Mesendoderm (in vitro differentiated cells): ENCODE measurements at regions not wholly inside any gene's neighbourhood (a gene's known extent, or its start where the extent isn't known, plus 50 kb on each side); places are given as distances from the start of the nearest gene placed in this dataset.

Experiments
- DNase-seq: peaks from one replicate; pipeline ENCODE4 v3.0.0; 2013
- H2AK5ac ChIP-seq: 2 replicates; pipeline ENCODE4 v1.6.1; 2013; ENCODE audit warnings: low read length, inconsistent platforms
- H2BK120ac ChIP-seq: 2 replicates; pipeline ENCODE4 v1.6.1; 2013; ENCODE audit warnings: low read depth, mild to moderate bottlenecking, low read length, moderate library complexity, mixed read lengths
- H2BK15ac ChIP-seq: replicated peaks from 2 replicates; pipeline ENCODE4 v1.6.1; 2013; ENCODE audit warnings: low read depth, mild to moderate bottlenecking, moderate library complexity
- H2BK5ac ChIP-seq: 2 replicates; pipeline ENCODE4 v1.6.1; 2013; ENCODE audit warnings: low read length, inconsistent platforms
- H3K18ac ChIP-seq: 2 replicates; pipeline ENCODE4 v1.6.1; 2013; ENCODE audit warnings: mild to moderate bottlenecking, low read length, mixed read lengths
- H3K23ac ChIP-seq: one replicate; pipeline ENCODE4 v1.6.1; 2013; ENCODE audit warnings: low read length
- H3K27ac ChIP-seq: 2 replicates; pipeline ENCODE4 v1.5.1; 2013; ENCODE audit warnings: low read depth, mild to moderate bottlenecking, inconsistent platforms, low read length, moderate library complexity
- H3K27me3 ChIP-seq: 2 replicates; pipeline ENCODE4 v1.6.1; 2013; ENCODE audit warnings: low read length, control low read depth, mild to moderate bottlenecking, inconsistent platforms; ENCODE audit not compliant: insufficient read depth, poor library complexity
- H3K36me3 ChIP-seq: 2 replicates; pipeline ENCODE4 v1.6.1; 2013; ENCODE audit warnings: low read length, inconsistent platforms; ENCODE audit not compliant: control insufficient read depth, insufficient read depth
- H3K4ac ChIP-seq: one replicate; pipeline ENCODE4 v1.6.1; 2013; ENCODE audit warnings: low read depth, mild to moderate bottlenecking, low read length, moderate library complexity
- H3K4me1 ChIP-seq: 2 replicates; pipeline ENCODE4 v1.6.1; 2013; ENCODE audit warnings: low read depth, low read length, inconsistent platforms; ENCODE audit not compliant: control insufficient read depth
- H3K4me2 ChIP-seq: 2 replicates; pipeline ENCODE4 v1.6.1; 2013; ENCODE audit warnings: low read length
- H3K4me3 ChIP-seq: 2 replicates; pipeline ENCODE4 v1.5.1; 2013; ENCODE audit warnings: mild to moderate bottlenecking, low read length
- H3K56ac ChIP-seq: one replicate; pipeline ENCODE4 v1.6.1; 2013; ENCODE audit warnings: low read length
- H3K79me1 ChIP-seq: 2 replicates; pipeline ENCODE4 v1.6.1; 2013; ENCODE audit warnings: low read length, inconsistent platforms
- H3K79me2 ChIP-seq: 2 replicates; pipeline ENCODE4 v1.6.1; 2013; ENCODE audit warnings: mild to moderate bottlenecking, low read length; ENCODE audit not compliant: control insufficient read depth, insufficient read depth
- H3K9ac ChIP-seq: 2 replicates; pipeline ENCODE4 v1.6.1; 2013; ENCODE audit warnings: low read length, inconsistent platforms
- H4K5ac ChIP-seq: one replicate; pipeline ENCODE4 v1.6.1; 2013; ENCODE audit warnings: low read length
- H4K8ac ChIP-seq: one replicate; pipeline ENCODE4 v1.6.1; 2013; ENCODE audit warnings: low read depth, mild to moderate bottlenecking, control low read depth, low read length, moderate library complexity
- WGBS: extraction: QIAGEN DNeasy Blood & Tissue Kit; methylation state at CpG from one replicate; pipeline ENCODE4 v1.1.7; 2013; ENCODE audit warnings: low lambda C conversion rate, missing lambda C conversion rate; ENCODE audit not compliant: insufficient coverage; ENCODE audit errors: extremely low coverage; 5-methylcytosine and 5-hydroxymethylcytosine counted together

GRCh38 chr3:182006431-182006830, 294.7 kb downstream of the SOX2 start:
- no peaks in the 10 kb centered on the region for H3K79me1 ChIP-seq
- no peak overlapping the region for H2BK5ac ChIP-seq
- peaks cover 3% of the 10 kb centered on the region for H3K4me1 ChIP-seq
- H3K23ac ChIP-seq, result no peak overlapping the region
- H4K5ac ChIP-seq, result no peak overlapping the region
- WGBS, result no CpG with 5 or more reads among the region's 4 CpGs
- no peak overlapping the region for H3K56ac ChIP-seq
- no peak overlapping the region for H3K18ac ChIP-seq
- H3K27ac ChIP-seq, result no peak overlapping the region
- no peak overlapping the region for H4K8ac ChIP-seq
- no peak overlapping the region for H2BK15ac ChIP-seq
- H3K36me3 ChIP-seq, result no peaks in the 10 kb centered on the region
- no peak overlapping the region for H2BK120ac ChIP-seq
- no peak overlapping the region for H2AK5ac ChIP-seq
- H3K4me3 ChIP-seq, result no peak overlapping the region
- H3K9ac ChIP-seq, result no peak overlapping the region
- no peak for DNase-seq
- H3K4me2 ChIP-seq, result no peak overlapping the region
- no peak overlapping the region for H3K4ac ChIP-seq
- H3K27me3 ChIP-seq, result no peaks in the 10 kb centered on the region
- H3K79me2 ChIP-seq, result no peaks in the 10 kb centered on the region

GRCh38 chr3:182007441-182007840, 295.7 kb downstream of the SOX2 start:
- no peaks in the 10 kb centered on the region for H3K4me1 ChIP-seq
- no peak overlapping the region for H3K4ac ChIP-seq
- no peaks in the 10 kb centered on the region for H3K27me3 ChIP-seq
- no peaks in the 10 kb centered on the region for H3K79me2 ChIP-seq
- no peak overlapping the region for H2BK120ac ChIP-seq
- H2BK5ac ChIP-seq, result no peak overlapping the region
- H3K4me3 ChIP-seq, result no peak overlapping the region
- no peak overlapping the region for H3K56ac ChIP-seq
- H2BK15ac ChIP-seq, result no peak overlapping the region
- no peak overlapping the region for H3K27ac ChIP-seq
- no peak overlapping the region for H3K4me2 ChIP-seq
- no peaks in the 10 kb centered on the region for H3K36me3 ChIP-seq
- H3K79me1 ChIP-seq, result no peaks in the 10 kb centered on the region
- H3K18ac ChIP-seq, result no peak overlapping the region
- H3K23ac ChIP-seq, result no peak overlapping the region
- H4K5ac ChIP-seq, result no peak overlapping the region
- H3K9ac ChIP-seq, result no peak overlapping the region
- no CpG with 5 or more reads among the region's 5 CpGs for WGBS
- H4K8ac ChIP-seq, result no peak overlapping the region
- DNase-seq, result no peak
- H2AK5ac ChIP-seq, result no peak overlapping the region

- Histone ChIP-seq H3K4me3 (no peak overlapping the region), H2AK5ac (no peak overlapping the region), H3K27me3 (no peaks in the 10 kb centered on the region), H2BK5ac (no peak overlapping the region), H3K79me2 (no peaks in the 10 kb centered on the region), H3K36me3 (no peaks in the 10 kb centered on the region), H3K4me2 (no peak overlapping the region), H2BK15ac (no peak overlapping the region), H3K18ac (no peak overlapping the region), H3K4me1 (no peaks in the 10 kb centered on the region), H3K23ac (no peak overlapping the region), H4K8ac (no peak overlapping the region), H3K9ac (no peak overlapping the region), H3K27ac (no peak overlapping the region), H2BK120ac (no peak overlapping the region), H3K79me1 (no peaks in the 10 kb centered on the region), H3K56ac (no peak overlapping the region), H3K4ac (no peak overlapping the region), H4K5ac (no peak overlapping the region)
- WGBS, result no CpG with 5 or more reads among the region's 2 CpGs
- DNase-seq, result no peak
These were observed 306.6 kb downstream of the SOX2 start for GRCh38 chr3:182018361-182018760.

GRCh38 chr3:182019926-182020325, 308.2 kb downstream of the SOX2 start:
- Histone ChIP-seq H3K4me1 (no peaks in the 10 kb centered on the region), H3K79me2 (no peaks in the 10 kb centered on the region), H3K18ac (no peak overlapping the region), H3K4ac (no peak overlapping the region), H2BK120ac (no peak overlapping the region), H3K4me3 (no peak overlapping the region), H2AK5ac (no peak overlapping the region), H3K23ac (no peak overlapping the region), H3K56ac (no peak overlapping the region), H2BK5ac (no peak overlapping the region), H4K5ac (no peak overlapping the region), H3K79me1 (no peaks in the 10 kb centered on the region), H3K9ac (no peak overlapping the region), H2BK15ac (no peak overlapping the region), H3K27me3 (no peaks in the 10 kb centered on the region), H3K4me2 (no peak overlapping the region), H4K8ac (no peak overlapping the region), H3K27ac (no peak overlapping the region), H3K36me3 (no peaks in the 10 kb centered on the region)
- no CpG with 5 or more reads among the region's 1 CpG for WGBS
- no peak for DNase-seq

- Histone ChIP-seq H2AK5ac (no peak overlapping the region), H3K9ac (no peak overlapping the region), H3K4me3 (no peak overlapping the region), H3K4me2 (no peak overlapping the region), H3K27me3 (no peaks in the 10 kb centered on the region), H3K27ac (no peak overlapping the region), H3K4me1 (no peaks in the 10 kb centered on the region), H2BK15ac (no peak overlapping the region), H3K18ac (no peak overlapping the region), H4K8ac (no peak overlapping the region), H3K79me2 (no peaks in the 10 kb centered on the region), H2BK5ac (no peak overlapping the region), H2BK120ac (no peak overlapping the region), H3K23ac (no peak overlapping the region), H3K79me1 (no peaks in the 10 kb centered on the region), H4K5ac (no peak overlapping the region), H3K4ac (no peak overlapping the region), H3K36me3 (no peaks in the 10 kb centered on the region), H3K56ac (no peak overlapping the region)
- no CpG with 5 or more reads among the region's 2 CpGs for WGBS
- DNase-seq, result no peak
These were observed 312.1 kb downstream of the SOX2 start for GRCh38 chr3:182023843-182024242.

GRCh38 chr3:182027366-182027765, 315.6 kb downstream of the SOX2 start:
- Histone ChIP-seq H3K4me3 (no peak overlapping the region), H3K36me3 (no peaks in the 10 kb centered on the region), H2BK120ac (no peak overlapping the region), H3K4me2 (no peak overlapping the region), H3K27me3 (no peaks in the 10 kb centered on the region), H4K8ac (no peak overlapping the region), H4K5ac (no peak overlapping the region), H3K56ac (no peak overlapping the region), H3K18ac (no peak overlapping the region), H2AK5ac (no peak overlapping the region), H3K4ac (no peak overlapping the region), H3K4me1 (no peaks in the 10 kb centered on the region), H3K9ac (no peak overlapping the region), H3K79me2 (no peaks in the 10 kb centered on the region), H3K79me1 (no peaks in the 10 kb centered on the region), H2BK15ac (no peak overlapping the region), H3K23ac (no peak overlapping the region), H2BK5ac (no peak overlapping the region), H3K27ac (no peak overlapping the region)
- WGBS, result no CpG with 5 or more reads among the region's 1 CpG
- DNase-seq, result no peak
